Right ventricle myocardium superior (tissue), 1 donor: ENCODE measurements at regions not wholly inside any gene's neighbourhood (a gene's known extent, or its start where the extent isn't known, plus 50 kb on each side); places are given as distances from the start of the nearest gene placed in this dataset.

Experiments
- ATAC-seq: fragments of 200-7000 bp; cut with Tn5 transposase; one replicate; pipeline ENCODE4 v1.9.1; 2020; ENCODE audit warnings: mild to moderate bottlenecking; ENCODE audit not compliant: poor library complexity
- DNase-seq: peaks from one replicate; pipeline ENCODE4 v3.0.0-alpha.2; 2020
- intact Hi-C: fragments of 100-400 bp; cut with DNase I; formaldehyde crosslinking; loops from one replicate; pipeline ENCODE4 v1.11.2; 2022
- donor health status: DM: no; HTN: yes; CAD: no; lungs with severe emphysema.

GRCh38 chr18:45250479-45250878 is 364.8 kb upstream of the SLC14A2 start:
- ATAC-seq = no peak
- intact Hi-C loops = no loop called here

GRCh38 chr18:45251236-45251635 is 364.0 kb upstream of the SLC14A2 start:
- ATAC-seq = no peak
- no peak for DNase-seq
- intact Hi-C loops = no loop called here

More at GRCh38 chr18:45250479-45250878, 364.8 kb upstream of the SLC14A2 start:
- DNase-seq = no peak

- ATAC-seq (no peak), DNase-seq (no peak)
- intact Hi-C loops = no loop called here
These were observed 362.8 kb upstream of the SLC14A2 start for GRCh38 chr18:45252474-45252873.

GRCh38 chr18:45253056-45253565 is 362.2 kb upstream of the SLC14A2 start:
- intact Hi-C loops = no loop called here
- no peak for DNase-seq
- no peak for ATAC-seq

GRCh38 chr18:45253973-45254708 is 361.1 kb upstream of the SLC14A2 start:
- intact Hi-C loops = no loop called here
- DNase-seq = peak; percentile 64

DNA sequence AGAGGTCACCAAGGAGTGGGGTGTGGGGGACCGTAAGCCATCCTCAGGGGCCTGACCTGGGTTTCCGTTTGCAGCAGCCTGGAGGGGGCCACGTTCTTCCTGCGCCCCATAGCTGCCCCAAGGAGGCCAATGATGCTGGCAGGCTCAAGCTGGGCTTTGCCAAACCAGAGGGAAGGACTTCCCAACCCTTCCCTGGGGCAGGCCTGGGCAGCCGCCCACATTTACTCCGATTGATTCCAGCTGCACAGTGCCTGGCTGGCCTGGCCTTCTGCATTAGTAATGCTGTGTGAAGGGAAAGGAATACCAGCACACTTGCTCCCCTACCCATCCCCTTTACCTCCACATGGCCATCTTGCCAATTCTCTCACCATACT is 360.6 kb upstream of the SLC14A2 start:
- DNase-seq = peak; percentile 89
- ATAC-seq = peak; percentile 91
- intact Hi-C loops = no loop called here

More at GRCh38 chr18:45253973-45254708, 361.1 kb upstream of the SLC14A2 start:
- peak; percentile 15 for ATAC-seq

- ATAC-seq = peak; percentile 83
- intact Hi-C loops = no loop called here
- no peak for DNase-seq
These were observed 359.9 kb upstream of the SLC14A2 start for GRCh38 chr18:45255197-45255890.

DNA sequence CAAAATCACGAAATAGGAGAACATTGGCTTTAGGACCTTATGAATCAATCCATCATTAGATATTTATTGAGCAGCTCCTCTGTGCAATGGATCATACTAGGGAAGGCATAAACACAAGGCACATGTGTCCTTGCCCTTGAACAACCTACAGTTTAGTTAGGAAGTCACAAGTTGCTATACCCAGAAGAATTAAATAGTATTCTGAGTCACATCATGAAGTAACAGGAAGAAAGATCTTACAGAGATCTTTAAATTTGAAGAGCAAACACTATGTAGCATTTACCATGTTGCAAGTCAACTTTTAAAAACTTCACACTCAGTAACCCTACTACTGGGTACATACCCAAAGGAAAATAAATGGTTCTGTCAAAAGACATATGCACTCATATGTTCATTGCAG is 355.2 kb upstream of the SLC14A2 start:
- ATAC-seq (no peak), DNase-seq (no peak)
- intact Hi-C loops = no loop called here

DNA sequence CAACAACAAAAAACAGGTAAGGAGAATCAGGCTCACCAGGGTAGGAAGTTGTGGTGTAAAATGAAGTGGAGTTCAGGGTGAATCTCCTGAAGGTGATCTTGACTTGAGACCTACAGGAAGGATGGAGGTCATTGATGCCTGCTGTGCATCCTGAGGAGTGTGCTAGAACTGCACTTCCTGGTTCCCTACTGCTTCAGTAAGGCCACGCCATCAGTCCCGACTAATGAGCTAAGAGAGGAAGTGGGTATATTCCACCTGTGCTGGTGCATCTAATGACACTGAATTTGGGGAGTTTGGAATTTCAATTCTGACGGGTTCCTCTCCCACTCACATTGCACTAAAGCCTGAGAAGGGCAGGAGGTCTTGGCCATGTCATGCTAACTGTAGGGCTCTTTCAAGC is 349.3 kb upstream of the SLC14A2 start:
- DNase-seq = no peak
- intact Hi-C loops = no loop called here
- ATAC-seq = no peak

GRCh38 chr18:45267622-45268021 is 347.7 kb upstream of the SLC14A2 start:
- no peak for DNase-seq
- intact Hi-C loops = no loop called here
- ATAC-seq = no peak

DNA sequence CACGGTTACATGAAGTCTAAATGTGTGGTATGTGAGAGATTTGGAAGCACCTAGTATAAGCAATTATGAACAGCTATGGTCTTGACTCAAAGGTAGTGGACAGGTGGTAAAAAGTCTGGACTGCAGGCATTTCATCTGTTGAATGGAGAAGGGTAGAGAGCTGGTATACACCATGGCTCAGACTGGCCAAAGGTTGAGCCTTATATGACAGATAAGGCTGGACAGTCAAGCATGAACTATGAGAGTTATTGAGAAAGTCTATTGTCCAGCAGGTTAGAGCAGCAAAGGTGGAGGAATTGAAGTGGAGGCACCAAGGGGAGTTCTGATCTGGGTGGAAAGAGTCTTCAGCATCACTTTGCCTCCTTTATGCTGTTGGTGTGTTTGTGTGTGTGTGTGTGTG is 346.7 kb upstream of the SLC14A2 start:
- ATAC-seq = no peak
- intact Hi-C loops = no loop called here
- DNase-seq = no peak

DNA sequence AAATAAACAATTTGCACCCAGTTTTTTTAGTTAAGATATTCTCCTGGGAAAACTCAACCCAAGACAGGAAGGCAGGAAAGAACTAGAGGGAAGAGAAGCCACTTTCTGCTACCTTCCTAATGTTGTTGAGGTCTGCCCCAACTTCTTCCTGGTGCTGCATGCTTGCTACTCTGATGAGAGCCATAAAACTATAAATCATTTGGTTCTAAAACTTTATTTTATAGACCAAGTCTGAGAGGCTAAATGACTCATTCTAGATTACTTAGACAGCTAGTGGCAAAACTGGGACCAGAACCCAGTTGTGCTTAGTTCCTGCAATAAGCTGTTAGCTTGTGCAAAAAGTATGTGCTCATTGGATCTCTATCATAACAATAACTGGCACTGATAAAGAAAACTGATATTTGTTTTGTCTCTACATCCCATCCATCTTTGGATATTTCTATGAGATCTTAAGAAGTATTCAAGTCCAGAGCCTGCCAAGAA is 344.9 kb upstream of the SLC14A2 start:
- intact Hi-C loops = loop anchor here (10.0 kb wide), 1 partner anchor 114 kb away; no protein-coding TSS in a partner anchor
- no peak for DNase-seq
- ATAC-seq = no peak

GRCh38 chr18:45274026-45274425 is 341.2 kb upstream of the SLC14A2 start:
- intact Hi-C loops = loop anchor here (10.0 kb wide), 1 partner anchor 111 kb away; no protein-coding TSS in a partner anchor
- no peak for ATAC-seq
- DNase-seq = no peak

GRCh38 chr18:45275367-45276113 is 339.7 kb upstream of the SLC14A2 start:
- intact Hi-C loops = loop anchor here (10.0 kb wide), 1 partner anchor 109 kb away; no protein-coding TSS in a partner anchor
- ATAC-seq (no peak), DNase-seq (no peak)

DNA sequence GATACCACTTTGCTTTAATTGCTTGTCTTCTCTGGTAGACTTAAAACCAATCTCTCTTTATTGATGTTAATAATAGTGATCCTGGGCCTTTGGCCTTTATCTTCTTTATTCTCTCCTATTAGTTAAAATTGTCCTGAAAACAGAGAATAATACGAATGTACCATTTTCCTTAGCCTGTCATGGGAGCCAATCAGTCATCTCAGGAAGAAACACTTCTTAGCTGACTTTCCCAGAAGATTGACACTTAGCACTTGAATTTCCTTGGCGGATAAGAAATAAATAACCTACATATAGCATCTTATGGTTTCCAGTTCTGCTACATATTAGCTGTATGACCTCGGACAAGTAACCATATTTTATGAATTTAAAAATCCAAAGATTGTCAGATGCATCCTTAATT is 338.4 kb upstream of the SLC14A2 start:
- ATAC-seq (no peak), DNase-seq (no peak)
- intact Hi-C loops = loop anchor here (10.0 kb wide), 1 partner anchor 108 kb away; no protein-coding TSS in a partner anchor

GRCh38 chr18:45277908-45278307 is 337.4 kb upstream of the SLC14A2 start:
- DNase-seq (no peak), ATAC-seq (no peak)
- intact Hi-C loops = loop anchor here (10.0 kb wide), 1 partner anchor 107 kb away; no protein-coding TSS in a partner anchor

GRCh38 chr18:45280481-45281276 is 334.6 kb upstream of the SLC14A2 start:
- ATAC-seq (no peak), DNase-seq (no peak)
- intact Hi-C loops = no loop called here

DNA sequence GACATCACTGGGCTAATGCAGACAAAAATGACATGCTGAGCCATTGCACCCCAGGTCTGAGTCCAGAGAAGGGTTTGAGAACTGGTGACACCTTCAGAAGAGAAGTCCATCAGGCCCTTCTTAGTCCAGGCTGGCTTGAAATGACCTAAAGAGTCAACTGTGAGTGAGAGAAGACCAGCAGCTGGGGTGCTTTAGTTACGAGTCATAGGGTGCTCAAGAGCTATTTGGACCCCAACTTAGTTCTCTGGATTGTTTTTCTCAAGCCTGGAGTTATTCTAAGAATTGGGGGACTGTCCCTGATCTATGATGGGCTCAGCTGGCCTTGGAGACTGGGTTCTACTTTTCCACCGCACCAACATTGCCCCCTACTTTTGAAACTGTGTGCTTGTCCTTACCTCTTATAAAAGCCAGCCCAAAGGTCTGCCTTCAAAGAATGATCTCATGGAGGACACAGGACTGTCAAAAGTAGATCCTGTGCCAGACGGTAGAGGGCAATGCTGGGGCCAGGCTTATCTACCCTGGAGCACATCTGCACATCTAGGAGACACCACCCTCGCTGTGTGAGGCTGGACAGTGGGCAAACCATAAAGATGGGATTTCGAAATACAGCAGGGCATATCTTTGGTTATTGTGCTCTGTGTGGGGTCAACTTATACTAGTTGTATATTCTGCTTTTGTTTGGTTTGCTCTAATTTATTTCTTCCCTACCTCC is 333.0 kb upstream of the SLC14A2 start:
- DNase-seq = no peak
- intact Hi-C loops = no loop called here
- ATAC-seq = no peak
